Breast epithelium (tissue), 3 donors: ENCODE measurements at regions not wholly inside any gene's neighbourhood (a gene's known extent, or its start where the extent isn't known, plus 50 kb on each side); places are given as distances from the start of the nearest gene placed in this dataset.

Experiments used
- POLR2A ChIP-seq: fragments of 450-650 bp; IDR thresholded peaks from one replicate; pipeline ENCODE4 v1.6.1; 2016; ENCODE audit warnings: antibody characterized with exemption, mild to moderate bottlenecking, moderate library complexity
- POLR2AphosphoS5 ChIP-seq, 3 donors: sonication (generic); formaldehyde crosslinking; IDR thresholded peaks; one replicate each; pipeline ENCODE4 v1.6.1; 2017; ENCODE audit warnings: antibody characterized with exemption in 3 of 3

- TF ChIP-seq POLR2AphosphoS5 (IDR thresholded peaks at IDR 0.05) = no peak
- no peak for TF ChIP-seq POLR2A
These were observed 733.1 kb downstream of the TYW1 start for GRCh38 chr7:67729771-67730170.
